PC-3 (cell line): ENCODE measurements at regions not wholly inside any gene's neighbourhood (a gene's known extent, or its start where the extent isn't known, plus 50 kb on each side); places are given as distances from the start of the nearest gene placed in this dataset.

Experiments
- CTCF ChIP-seq: fragments of 300-600 bp; sonication (generic); conservative IDR thresholded peaks from 2 replicates; pipeline ENCODE4 v1.5.1; 2017; ENCODE audit warnings: antibody characterized with exemption, low read depth, mild to moderate bottlenecking, low read length
- EZH2 ChIP-seq: fragments of 300-600 bp; sonication (generic); IDR thresholded peaks from one replicate; pipeline ENCODE4 v1.6.1; 2017; ENCODE audit warnings: antibody characterized with exemption, mild to moderate bottlenecking, low read length; ENCODE audit not compliant: unreplicated experiment

DNA sequence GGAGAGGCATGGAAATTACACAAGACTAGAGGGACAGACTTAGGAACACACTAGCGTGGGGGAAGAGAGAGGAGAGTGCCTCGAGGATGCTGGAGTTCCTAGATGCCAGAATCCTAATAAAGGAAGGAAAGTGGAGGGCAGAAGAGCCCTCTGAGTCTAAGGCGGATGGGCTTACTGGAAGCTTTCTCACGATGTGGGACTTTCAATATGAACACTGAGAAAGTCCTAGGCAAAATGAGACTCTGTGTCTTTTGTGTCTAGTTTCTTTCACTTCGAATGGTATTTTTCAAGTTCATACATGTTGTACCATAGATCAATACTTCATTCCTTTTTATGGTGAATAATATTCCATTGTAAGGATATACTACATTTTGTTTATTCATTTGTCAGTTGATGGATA lies 239.4 kb downstream of the NSG2 start:
- TF ChIP-seq CTCF (no peak), EZH2 (no peak)
